H9 (cell line): ENCODE measurements at regions not wholly inside any gene's neighbourhood (a gene's known extent, or its start where the extent isn't known, plus 50 kb on each side); places are given as distances from the start of the nearest gene placed in this dataset.

Experiments
- DNase-seq: peaks from one replicate; pipeline ENCODE4 v3.0.0-alpha.2; 2017
- H2AFZ ChIP-seq: one replicate; pipeline ENCODE4 v1.6.1; 2013; ENCODE audit warnings: mild to moderate bottlenecking, low read length, control low read depth, moderate library complexity
- H2AK5ac ChIP-seq: 2 replicates; pipeline ENCODE4 v1.6.1; 2013; ENCODE audit warnings: low read length, control low read depth, mixed read lengths; ENCODE audit not compliant: insufficient read length
- H2BK120ac ChIP-seq: one replicate; pipeline ENCODE4 v1.6.1; 2013; ENCODE audit warnings: low read depth, mild to moderate bottlenecking, low read length, control low read depth, inconsistent platforms; ENCODE audit not compliant: poor library complexity, severe bottlenecking
- H2BK12ac ChIP-seq: 2 replicates; pipeline ENCODE4 v1.6.1; 2013; ENCODE audit warnings: low read length, control low read depth, mixed read lengths, low read depth; ENCODE audit not compliant: insufficient read length
- H2BK15ac ChIP-seq: 2 replicates; pipeline ENCODE4 v1.6.1; 2013; ENCODE audit warnings: low read depth, low read length, control low read depth
- H2BK20ac ChIP-seq: one replicate; pipeline ENCODE4 v1.6.1; 2013; ENCODE audit warnings: low read depth, mild to moderate bottlenecking, low read length, control low read depth, inconsistent platforms; ENCODE audit not compliant: poor library complexity, severe bottlenecking
- H2BK5ac ChIP-seq: 2 replicates; pipeline ENCODE4 v1.6.1; 2013; ENCODE audit warnings: low read length, control low read depth, mixed read lengths; ENCODE audit not compliant: insufficient read length
- H3K14ac ChIP-seq: 2 replicates; pipeline ENCODE4 v1.6.1; 2013; ENCODE audit warnings: low read length, control low read depth; ENCODE audit not compliant: insufficient read depth
- H3K18ac ChIP-seq: 2 replicates; pipeline ENCODE4 v1.6.1; 2013; ENCODE audit warnings: low read depth, mild to moderate bottlenecking, mixed read lengths, low read length, control low read depth; ENCODE audit not compliant: insufficient read length
- H3K23ac ChIP-seq: 2 replicates; pipeline ENCODE4 v1.6.1; 2013; ENCODE audit warnings: low read length, control low read depth, mixed read lengths, low read depth; ENCODE audit not compliant: insufficient read length
- H3K23me2 ChIP-seq: 2 replicates; pipeline ENCODE4 v1.6.1; 2013; ENCODE audit warnings: low read depth, mild to moderate bottlenecking, mixed read lengths, low read length, control low read depth; ENCODE audit not compliant: insufficient read length, poor library complexity, severe bottlenecking
- H3K27ac ChIP-seq: 2 replicates; pipeline ENCODE4 v1.5.1; 2013; ENCODE audit warnings: low read length, control low read depth, mixed read lengths, low read depth; ENCODE audit not compliant: insufficient read length
- H3K27me3 ChIP-seq: 2 replicates; pipeline ENCODE4 v1.6.1; 2013; ENCODE audit warnings: low read length, control low read depth, inconsistent platforms; ENCODE audit not compliant: insufficient read depth
- H3K4ac ChIP-seq: 2 replicates; pipeline ENCODE4 v1.6.1; 2013; ENCODE audit warnings: low read depth, mild to moderate bottlenecking, control low read depth, inconsistent platforms, low read length, moderate library complexity
- H3K4me1 ChIP-seq: 2 replicates; pipeline ENCODE4 v1.6.1; 2013; ENCODE audit warnings: low read length, control low read depth, inconsistent platforms; ENCODE audit not compliant: insufficient read depth
- H3K4me2 ChIP-seq: 2 replicates; pipeline ENCODE4 v1.6.1; 2013; ENCODE audit warnings: low read length, control low read depth, mixed read lengths; ENCODE audit not compliant: insufficient read length, insufficient read depth
- H3K56ac ChIP-seq: 2 replicates; pipeline ENCODE4 v1.6.1; 2013; ENCODE audit warnings: low read depth, mild to moderate bottlenecking, mixed read lengths, low read length, control low read depth; ENCODE audit not compliant: insufficient read length
- H3K79me1 ChIP-seq: 2 replicates; pipeline ENCODE4 v1.6.1; 2013; ENCODE audit warnings: low read depth, mild to moderate bottlenecking, moderate library complexity, low read length, control low read depth, inconsistent platforms; ENCODE audit not compliant: insufficient read depth, poor library complexity, severe bottlenecking
- H3K79me2 ChIP-seq: 2 replicates; pipeline ENCODE4 v1.6.1; 2013; ENCODE audit warnings: low read length, control low read depth, inconsistent platforms; ENCODE audit not compliant: insufficient read depth
- H3K9ac ChIP-seq: 2 replicates; pipeline ENCODE4 v1.6.1; 2013; ENCODE audit warnings: low read length, control low read depth, mixed read lengths; ENCODE audit not compliant: insufficient read length; ENCODE audit errors: extremely low read depth
- H3K9me3 ChIP-seq: one replicate; pipeline ENCODE4 v1.6.1; 2013; ENCODE audit warnings: low read depth, low read length, inconsistent platforms; ENCODE audit not compliant: control insufficient read depth
- H3T11ph ChIP-seq: one replicate; pipeline ENCODE4 v1.6.1; 2013; ENCODE audit warnings: mild to moderate bottlenecking, low read length, control low read depth, inconsistent platforms
- H4K20me1 ChIP-seq: one replicate; pipeline ENCODE4 v1.6.1; 2013; ENCODE audit not compliant: control insufficient read depth, insufficient read length, insufficient read depth
- H4K5ac ChIP-seq: 2 replicates; pipeline ENCODE4 v1.6.1; 2013; ENCODE audit warnings: low read depth, mild to moderate bottlenecking, mixed read lengths, low read length, control low read depth; ENCODE audit not compliant: insufficient read length
- H4K8ac ChIP-seq: replicated peaks from 2 replicates; pipeline ENCODE4 v1.6.1; 2013; ENCODE audit warnings: low read length, control low read depth, mixed read lengths, low read depth; ENCODE audit not compliant: insufficient read length
- H4K91ac ChIP-seq: 2 replicates; pipeline ENCODE4 v1.6.1; 2013; ENCODE audit warnings: low read depth, mild to moderate bottlenecking, moderate library complexity, mixed read lengths, low read length, control low read depth; ENCODE audit not compliant: insufficient read length
- H3K27ac Mint-ChIP-seq, 3 experiments: 2 replicates in 2 of 3; 3 replicates in 1 of 3; pipeline ENCODE4 v1.8.0; 2020 to 2021; ENCODE audit warnings: mixed read lengths in 3 of 3, mild to moderate bottlenecking in 1 of 3, moderate library complexity in 1 of 3
- H3K27me3 Mint-ChIP-seq: 2 replicates; pipeline ENCODE4 v1.8.0; 2021; ENCODE audit warnings: low read depth, mild to moderate bottlenecking, moderate library complexity, mixed read lengths
- H3K36me3 Mint-ChIP-seq, 3 experiments: 2 replicates in 2 of 3; 3 replicates in 1 of 3; pipeline ENCODE4 v1.8.0; 2020 to 2021; ENCODE audit warnings: low read depth in 3 of 3, mixed read lengths in 3 of 3; ENCODE audit not compliant: insufficient read depth in 1 of 3
- H3K4me1 Mint-ChIP-seq, 2 experiments: 2 replicates each; pipeline ENCODE4 v1.8.0; 2020; ENCODE audit warnings: mixed read lengths in 2 of 2
- H3K4me3 Mint-ChIP-seq, 2 experiments: 2 replicates in 1 of 2; 3 replicates in 1 of 2; pipeline ENCODE4 v1.8.0; 2020 to 2021; ENCODE audit warnings: mild to moderate bottlenecking in 2 of 2, mixed read lengths in 2 of 2, moderate library complexity in 1 of 2
- H3K9me3 Mint-ChIP-seq, 2 experiments: 2 replicates in 1 of 2; 3 replicates in 1 of 2; pipeline ENCODE4 v1.8.0; 2020; ENCODE audit warnings: mild to moderate bottlenecking in 2 of 2, mixed read lengths in 2 of 2, moderate library complexity in 1 of 2
- WGBS: extraction: QIAGEN DNeasy Blood & Tissue Kit; methylation state at CpG from one replicate; pipeline ENCODE4 v1.1.7; 2013; ENCODE audit warnings: missing lambda C conversion rate, low lambda C conversion rate, mixed read lengths; ENCODE audit not compliant: insufficient read length; ENCODE audit errors: extremely low coverage; 5-methylcytosine and 5-hydroxymethylcytosine counted together
- TF ChIP-seq, protein P1 (sequence below): fragments of 200-600 bp; sonication (generic); conservative IDR thresholded peaks from 3 replicates; pipeline ENCODE4 v1.8.0; 2021; ENCODE audit warnings: antibody characterized with exemption, mild to moderate bottlenecking

DNA sequence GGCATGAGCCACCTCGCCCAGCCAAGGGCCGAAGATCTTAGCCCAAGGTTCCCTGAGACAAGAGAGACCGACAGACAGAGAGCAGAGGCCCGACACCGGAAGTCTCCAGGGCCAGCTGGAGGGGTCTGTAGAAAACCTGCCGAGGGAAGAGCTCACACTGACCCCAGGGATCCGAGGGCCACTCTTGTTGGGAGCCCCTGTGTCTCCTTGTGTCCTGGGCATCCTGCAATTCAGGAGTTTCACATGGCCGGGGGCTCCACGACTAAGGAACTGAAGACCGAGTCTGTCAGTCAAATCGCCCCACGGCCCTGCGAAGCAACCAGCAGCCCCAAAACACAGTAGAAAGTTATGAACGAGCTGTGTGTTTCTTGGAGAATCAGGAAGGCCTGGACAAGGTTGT lies 1482.0 kb downstream of the BRD1 start:
- no peak overlapping the region for H2AK5ac ChIP-seq
- H4K5ac ChIP-seq: no peak overlapping the region
- Mint-ChIP-seq H3K27me3 (peaks cover 33% of the 10 kb centered on the region), H3K9me3 (no peaks in the 10 kb centered on the region), H3K27ac (no peak overlapping the region), H3K36me3 (no peaks in the 10 kb centered on the region), H3K4me1 (peaks cover 22% of the 10 kb centered on the region in 2 experiments), H3K4me3 (no peak overlapping the region)
- H3K9ac ChIP-seq: no peak overlapping the region
- no peak overlapping the region for H3K4me2 ChIP-seq
- H2BK12ac ChIP-seq: no peak overlapping the region
- peaks cover 2% of the 10 kb centered on the region; the same call in 1 of the 2 replicates for H3K27me3 ChIP-seq
- DNase-seq: no peak
- no CpG with 5 or more reads among the region's 14 CpGs for WGBS
- H3K4ac ChIP-seq: no peak overlapping the region
- H3K9me3 ChIP-seq: no peaks in the 10 kb centered on the region
- no peak overlapping the region for H2BK5ac ChIP-seq
- peaks cover 9% of the 10 kb centered on the region; the same call in 1 of the 2 replicates for H3K4me1 ChIP-seq
- no peak overlapping the region for H2BK15ac ChIP-seq
- H2BK20ac ChIP-seq: no peak overlapping the region
- H3K56ac ChIP-seq: no peak overlapping the region
- no peak overlapping the region for H2AFZ ChIP-seq
- no peak overlapping the region for H3K23ac ChIP-seq
- H3T11ph ChIP-seq: no peak overlapping the region
- TF ChIP-seq, protein P1, sequence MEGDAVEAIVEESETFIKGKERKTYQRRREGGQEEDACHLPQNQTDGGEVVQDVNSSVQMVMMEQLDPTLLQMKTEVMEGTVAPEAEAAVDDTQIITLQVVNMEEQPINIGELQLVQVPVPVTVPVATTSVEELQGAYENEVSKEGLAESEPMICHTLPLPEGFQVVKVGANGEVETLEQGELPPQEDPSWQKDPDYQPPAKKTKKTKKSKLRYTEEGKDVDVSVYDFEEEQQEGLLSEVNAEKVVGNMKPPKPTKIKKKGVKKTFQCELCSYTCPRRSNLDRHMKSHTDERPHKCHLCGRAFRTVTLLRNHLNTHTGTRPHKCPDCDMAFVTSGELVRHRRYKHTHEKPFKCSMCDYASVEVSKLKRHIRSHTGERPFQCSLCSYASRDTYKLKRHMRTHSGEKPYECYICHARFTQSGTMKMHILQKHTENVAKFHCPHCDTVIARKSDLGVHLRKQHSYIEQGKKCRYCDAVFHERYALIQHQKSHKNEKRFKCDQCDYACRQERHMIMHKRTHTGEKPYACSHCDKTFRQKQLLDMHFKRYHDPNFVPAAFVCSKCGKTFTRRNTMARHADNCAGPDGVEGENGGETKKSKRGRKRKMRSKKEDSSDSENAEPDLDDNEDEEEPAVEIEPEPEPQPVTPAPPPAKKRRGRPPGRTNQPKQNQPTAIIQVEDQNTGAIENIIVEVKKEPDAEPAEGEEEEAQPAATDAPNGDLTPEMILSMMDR: no peak
- no peaks in the 10 kb centered on the region for H3K79me1 ChIP-seq
- no peak overlapping the region for H3K27ac ChIP-seq
- no peak overlapping the region for H4K91ac ChIP-seq
- H4K20me1 ChIP-seq: no peaks in the 10 kb centered on the region
- H3K79me2 ChIP-seq: no peaks in the 10 kb centered on the region
- H3K23me2 ChIP-seq: no peaks in the 10 kb centered on the region
- no peak overlapping the region for H4K8ac ChIP-seq
- H3K18ac ChIP-seq: no peak overlapping the region
- no peak overlapping the region for H3K14ac ChIP-seq
- no peak overlapping the region for H2BK120ac ChIP-seq
